PC-3 (cell line): ENCODE measurements at regions not wholly inside any gene's neighbourhood (a gene's known extent, or its start where the extent isn't known, plus 50 kb on each side); places are given as distances from the start of the nearest gene placed in this dataset.

Source experiments
- CTCF ChIP-seq: fragments of 300-600 bp; sonication (generic); conservative IDR thresholded peaks from 2 replicates; pipeline ENCODE4 v1.5.1; 2017; ENCODE audit warnings: antibody characterized with exemption, low read depth, mild to moderate bottlenecking, low read length
- EZH2 ChIP-seq: fragments of 300-600 bp; sonication (generic); IDR thresholded peaks from one replicate; pipeline ENCODE4 v1.6.1; 2017; ENCODE audit warnings: antibody characterized with exemption, mild to moderate bottlenecking, low read length; ENCODE audit not compliant: unreplicated experiment
- EZH2phosphoT487 ChIP-seq: fragments of 300-600 bp; sonication (generic); IDR thresholded peaks from 2 replicates; pipeline ENCODE4 v1.6.1; 2018; ENCODE audit warnings: mild to moderate bottlenecking, antibody characterized with exemption, low read length, borderline replicate concordance

- TF ChIP-seq CTCF (no peak), EZH2 (no peak), EZH2phosphoT487 (no peak)
Observed at GRCh38 chr21:27220416-27220815, 253.5 kb upstream of the ADAMTS5 start.
